DMS53 treated with DMSO at 0.1 percent for 48 hours (cell line): ENCODE measurements at regions not wholly inside any gene's neighbourhood (a gene's known extent, or its start where the extent isn't known, plus 50 kb on each side); places are given as distances from the start of the nearest gene placed in this dataset.

Experiments
- DNase-seq: peaks from one replicate; lab custom pipeline; 2025; ENCODE audit not compliant: unreplicated experiment; lab: John Stamatoyannopoulos, UW

- no peak for DNase-seq
Observed at GRCh38 chr1:36689992-36690391, 207.3 kb upstream of the CSF3R start.

- DNase-seq = no peak
Observed at GRCh38 chr1:36687312-36687711, 204.6 kb upstream of the CSF3R start.

- DNase-seq = no peak
Observed at GRCh38 chr1:36675931-36676562, 193.3 kb upstream of the CSF3R start.

- DNase-seq = no peak
Observed at GRCh38 chr1:36675106-36675505, 192.4 kb upstream of the CSF3R start.

GRCh38 chr1:36673202-36673601 lies 190.5 kb upstream of the CSF3R start:
- DNase-seq = no peak

- no peak for DNase-seq
Observed at GRCh38 chr1:36669262-36669661, 186.5 kb upstream of the CSF3R start.

- no peak for DNase-seq
Observed at GRCh38 chr1:36667836-36668235, 185.1 kb upstream of the CSF3R start.

- DNase-seq = no peak
Observed at GRCh38 chr1:36667256-36667655, 184.5 kb upstream of the CSF3R start.

- no peak for DNase-seq
Observed at GRCh38 chr1:36665478-36666080, 182.9 kb upstream of the CSF3R start.

- no peak for DNase-seq
Observed at GRCh38 chr1:36664571-36665287, 182.0 kb upstream of the CSF3R start.

- no peak for DNase-seq
Observed at GRCh38 chr1:36663772-36664430, 181.2 kb upstream of the CSF3R start.

GRCh38 chr1:36658838-36659237 lies 176.1 kb upstream of the CSF3R start:
- no peak for DNase-seq

- no peak for DNase-seq
Observed at GRCh38 chr1:36657826-36658225, 175.1 kb upstream of the CSF3R start.

- DNase-seq = no peak
Observed at GRCh38 chr1:36656838-36657237, 174.1 kb upstream of the CSF3R start.

- DNase-seq = no peak
Observed at GRCh38 chr1:36656271-36656670, 173.6 kb upstream of the CSF3R start.

- DNase-seq = no peak
Observed at GRCh38 chr1:36654586-36654985, 171.9 kb upstream of the CSF3R start.

- no peak for DNase-seq
Observed at GRCh38 chr1:36653850-36654249, 171.1 kb upstream of the CSF3R start.

- DNase-seq = no peak
Observed at GRCh38 chr1:36652586-36652985, 169.9 kb upstream of the CSF3R start.

- DNase-seq = no peak
Observed at GRCh38 chr1:36652011-36652410, 169.3 kb upstream of the CSF3R start.

- DNase-seq = no peak
Observed at GRCh38 chr1:36651176-36651910, 168.6 kb upstream of the CSF3R start.
